K562 (cell line): ENCODE measurements at regions not wholly inside any gene's neighbourhood (a gene's known extent, or its start where the extent isn't known, plus 50 kb on each side); places are given as distances from the start of the nearest gene placed in this dataset.

Source experiments
- ATAC-seq: fragments of 200-7000 bp; cut with Tn5 transposase; 3 replicates; pipeline ENCODE4 v1.9.1; 2020; ENCODE audit warnings: moderate library complexity
- BruUV-seq: library from RNA; stranded (reverse); fragments of 400-500 nt; replicated peaks from 2 replicates; lab custom pipeline; 2021; lab: Mats Ljungman, UMichigan
- CTCF ChIA-PET: fragments of 300-600 bp; formaldehyde crosslinking; extraction: SDS; loops from one replicate; lab custom pipeline; 2021; ENCODE audit warnings: low intra/inter-chr PET ratio; lab: Yijun Ruan, JAX
- POLR2A ChIA-PET: fragments of 300-600, 350-650 bp; sonication (Branson Sonifier 250); formaldehyde crosslinking; extraction: SDS; loops from one replicate; lab custom pipeline; 2021; ENCODE audit warnings: antibody characterized with exemption, inconsistent platforms; lab: Yijun Ruan, JAX
- DNase-seq, 4 experiments: peaks; one replicate each; pipeline versions ENCODE4 v3.0.0 to v3.0.0-alpha.2; 2011 to 2018; ENCODE audit warnings: low spot score in 3 of 4, mixed read lengths in 3 of 4; ENCODE audit errors: extremely low read depth in 1 of 4
- FAIRE-seq: peaks from 2 replicates; lab custom pipeline; 2011; peaks lifted over from hg19 to GRCh38; lab: Jason Lieb, UNC
- H2AFZ ChIP-seq: 2 replicates; pipeline ENCODE4 v1.6.0; 2011; ENCODE audit warnings: low read depth, low read length, control low read depth, inconsistent platforms
- H3K27ac ChIP-seq: fragments of 200-600 bp; 3 replicates; pipeline ENCODE4 v1.8.0; 2011; ENCODE audit warnings: low read depth, mild to moderate bottlenecking, control low read depth, inconsistent platforms, low read length, moderate library complexity, mixed read lengths; ENCODE audit errors: extremely low read depth
- H3K27me3 ChIP-seq, 2 experiments: fragments of 300-600 bp in 1 of 2; 2 replicates in 1 of 2; 3 replicates in 1 of 2; pipeline versions ENCODE4 v1.6.0 to v1.8.0; 2011; ENCODE audit warnings: inconsistent platforms in 2 of 2, low read length in 2 of 2, mild to moderate bottlenecking in 1 of 2, mixed read lengths in 1 of 2, moderate library complexity in 1 of 2; ENCODE audit not compliant: control insufficient read depth in 2 of 2, insufficient read depth in 2 of 2
- H3K36me3 ChIP-seq: fragments of 300-600 bp; 3 replicates; pipeline ENCODE4 v1.8.0; 2011; ENCODE audit warnings: mild to moderate bottlenecking, low read length, inconsistent platforms; ENCODE audit not compliant: control insufficient read depth, insufficient read depth
- H3K4me1 ChIP-seq, 2 experiments: fragments of 200-600 bp in 1 of 2; replicated peaks in 1 of 2; 2 replicates in 1 of 2; 3 replicates in 1 of 2; pipeline versions ENCODE4 v1.5.1 to v1.8.0; 2011; ENCODE audit warnings: inconsistent platforms in 2 of 2, low read length in 2 of 2, mild to moderate bottlenecking in 1 of 2, mixed read lengths in 1 of 2, moderate library complexity in 1 of 2; ENCODE audit not compliant: control insufficient read depth in 2 of 2, insufficient read depth in 2 of 2
- H3K4me2 ChIP-seq: 2 replicates; pipeline ENCODE4 v1.6.1; 2011; ENCODE audit warnings: low read length, control low read depth, inconsistent platforms, mixed read lengths; ENCODE audit not compliant: insufficient read depth
- H3K4me3 ChIP-seq: fragments of 200-600 bp; sonication (generic), shearing (Covaris generic); 2 replicates; pipeline ENCODE4 v1.5.1; 2016; ENCODE audit warnings: control low read depth, inconsistent platforms
- H3K79me2 ChIP-seq: fragments of 200-600 bp; 3 replicates; pipeline ENCODE4 v1.8.0; 2011; ENCODE audit warnings: low read length, inconsistent platforms; ENCODE audit not compliant: control insufficient read depth, insufficient read depth
- H3K9ac ChIP-seq, 2 experiments: 2 replicates each; pipeline versions ENCODE4 v1.6.0 to v1.6.1; 2011; ENCODE audit warnings: low read depth in 2 of 2, low read length in 2 of 2, control low read depth in 1 of 2, inconsistent platforms in 1 of 2, mild to moderate bottlenecking in 1 of 2, mixed read lengths in 1 of 2; ENCODE audit not compliant: insufficient read depth in 1 of 2
- H3K9me1 ChIP-seq: one replicate; pipeline ENCODE4 v1.6.0; 2011; ENCODE audit warnings: inconsistent platforms, mild to moderate bottlenecking, low read length, moderate library complexity; ENCODE audit not compliant: control insufficient read depth, insufficient read depth
- H3K9me3 ChIP-seq: replicated peaks from 2 replicates; pipeline ENCODE4 v1.5.1; 2011; ENCODE audit warnings: low read depth, low read length, inconsistent platforms; ENCODE audit not compliant: control insufficient read depth, insufficient read depth
- H4K20me1 ChIP-seq: replicated peaks from 2 replicates; pipeline ENCODE4 v1.6.1; 2011; ENCODE audit warnings: low read length, inconsistent platforms, mixed read lengths; ENCODE audit not compliant: control insufficient read depth, insufficient read depth
- ATF6 ChIP-seq: sonication (generic); formaldehyde crosslinking; IDR thresholded peaks from 2 replicates; pipeline ENCODE4 v1.4.0; 2020; ENCODE audit warnings: mild to moderate bottlenecking, missing genetic modification reagents
- ILK ChIP-seq: fragments of 450-650 bp; IDR thresholded peaks from 2 replicates; pipeline ENCODE4 v1.6.1; 2016; ENCODE audit warnings: missing genetic modification characterization, low read depth, mild to moderate bottlenecking, missing compliant biosample characterization, moderate library complexity, borderline replicate concordance
- OTX1 ChIP-seq: fragments of 450-650 bp; formaldehyde crosslinking; IDR thresholded peaks from 2 replicates; pipeline ENCODE4 v1.4.0; 2022; ENCODE audit warnings: mild to moderate bottlenecking
- PURB ChIP-seq: sonication (generic); formaldehyde crosslinking; IDR thresholded peaks from 2 replicates; pipeline ENCODE4 v1.9.0; 2021; ENCODE audit warnings: low read depth, mild to moderate bottlenecking, missing genetic modification reagents
- ZHX1 ChIP-seq: fragments of 150-350 bp; conservative IDR thresholded peaks from 2 replicates; pipeline ENCODE4 v1.6.1; 2014; ENCODE audit warnings: low read length
- WGBS: fragments of 100-300 bp; shearing (Covaris generic); methylation state at CpG from one replicate; pipeline ENCODE4 v1.1.6; 2016; ENCODE audit warnings: low coverage, mixed read lengths; ENCODE audit not compliant: insufficient coverage; ENCODE audit errors: missing lambda C conversion rate; 5-methylcytosine and 5-hydroxymethylcytosine counted together
- in situ Hi-C: fragments of 300-500 bp; cut with MboI; formaldehyde crosslinking; loops from 4 replicates; pipeline ENCODE4 v1.15.0; 2018; ENCODE audit warnings: inconsistent platforms, mixed read lengths
- intact Hi-C: fragments of 100-400 bp; cut with micrococcal nuclease; formaldehyde crosslinking; loops from 2 replicates; pipeline ENCODE4 v1.14.2; 2022

GRCh38 chr14:86761611-86762010, 1231.4 kb downstream of the GALC start:
- no peak overlapping the region for H3K27ac ChIP-seq
- TF ChIP-seq ATF6 (CRISPR knock-in tag) (no peak), PURB (no peak), OTX1 (CRISPR knock-in tag) (no peak), ZHX1 (no peak), ILK (tag) (no peak)
- H3K9me3 ChIP-seq = no peaks in the 10 kb centered on the region
- no peak overlapping the region for H2AFZ ChIP-seq
- no TSS peak for BruUV-seq
- H3K4me3 ChIP-seq = no peak overlapping the region
- H3K79me2 ChIP-seq = no peaks in the 10 kb centered on the region
- ATAC-seq (no peak), FAIRE-seq (no peak), DNase-seq (no peak)
- H3K27me3 ChIP-seq = no peaks in the 10 kb centered on the region
- in situ Hi-C loops (no loop called here), intact Hi-C loops (no loop called here)
- ChIA-PET CTCF (no interaction called here), POLR2A (no interaction called here)
- H4K20me1 ChIP-seq = no peaks in the 10 kb centered on the region
- H3K4me1 ChIP-seq = no peaks in the 10 kb centered on the region
- 0% methylated on average over 6 of the region's 6 CpGs for WGBS
- H3K4me2 ChIP-seq = no peak overlapping the region
- H3K9me1 ChIP-seq = no peaks in the 10 kb centered on the region
- H3K36me3 ChIP-seq = no peaks in the 10 kb centered on the region
- H3K9ac ChIP-seq = no peak overlapping the region
